Adrenal gland (tissue), 9 donors: ENCODE measurements at regions not wholly inside any gene's neighbourhood (a gene's known extent, or its start where the extent isn't known, plus 50 kb on each side); places are given as distances from the start of the nearest gene placed in this dataset.
A peak's percentile ranks its signal among the peaks of the same experiment; 100 is the strongest.

Source experiments
- DNase-seq, 7 donors: peaks; one replicate each; pipeline ENCODE4 v3.0.0-alpha.2; 2019 to 2020
- H3K27ac ChIP-seq, 5 donors: fragments of 200-600 bp; sonication (generic) in 4 of 5; 1 replicate in 3 of 5; 2 replicates in 2 of 5; pipeline versions ENCODE4 v1.5.1 to v1.8.0; 2016 to 2020; ENCODE audit warnings: mild to moderate bottlenecking in 1 of 5
- H3K27me3 ChIP-seq: fragments of 200-600 bp; 2 replicates; pipeline ENCODE4 v1.8.0; 2021
- H3K36me3 ChIP-seq, 2 donors: fragments of 200-600 bp; replicated peaks in 1 of 2; 1 replicate in 1 of 2; 2 replicates in 1 of 2; pipeline versions ENCODE4 v1.5.1 to v1.8.0; 2018 to 2022
- H3K4me1 ChIP-seq, 2 donors: fragments of 200-600 bp; replicated peaks in 1 of 2; 1 replicate in 1 of 2; 2 replicates in 1 of 2; pipeline versions ENCODE4 v1.5.1 to v1.8.0; 2018 to 2021
- H3K4me3 ChIP-seq, 4 donors: fragments of 200-600 bp; sonication (generic) in 3 of 4; one replicate each; pipeline ENCODE4 v1.5.1; 2016 to 2018
- H3K9me3 ChIP-seq, 3 donors: fragments of 200-600 bp; sonication (generic) in 1 of 3; replicated peaks in 1 of 3; 1 replicate in 2 of 3; 2 replicates in 1 of 3; pipeline versions ENCODE4 v1.5.1 to v1.8.0; 2016 to 2021
- CTCF ChIP-seq, 6 experiments: fragments of 450-650 bp in 4 of 6; fragments of 200-600 bp in 2 of 6; sonication (generic) in 1 of 6; IDR thresholded peaks; 1 replicate in 5 of 6; 2 replicates in 1 of 6; pipeline versions ENCODE4 v1.5.1 to v1.8.0; 2016 to 2021; ENCODE audit warnings: antibody characterized with exemption in 6 of 6, mild to moderate bottlenecking in 2 of 6, moderate library complexity in 1 of 6
- POLR2A ChIP-seq, 2 donors: fragments of 450-650 bp; IDR thresholded peaks; one replicate each; pipeline ENCODE4 v1.6.1; 2017; ENCODE audit warnings: antibody characterized with exemption in 2 of 2, mild to moderate bottlenecking in 2 of 2, moderate library complexity in 1 of 2
- WGBS, 4 donors: extraction: QIAGEN DNeasy Blood & Tissue Kit in 2 of 4; methylation state at CpG; one replicate each; pipeline versions ENCODE4 v1.1.5 to v1.1.7; 2013 to 2017; 5-methylcytosine and 5-hydroxymethylcytosine counted together
- intact Hi-C, 2 donors: fragments of 100-400 bp; cut with DNase I; formaldehyde crosslinking; loops; one replicate each; pipeline versions ENCODE4 v1.14.1 to v1.15.0; 2022 to 2023
- donor health status: healthy with polysubstance abuse.
- donor health status: Bipolar disorder and iron deficiency.
- donor health status: DM: yes; HTN: yes; CAD: no.
- donor health status: DM: no; HTN: no; CAD: no.
- donor health status: DM: no; HTN: no; CAD: no.

- Histone ChIP-seq H3K27ac (no peak overlapping the region), H3K4me3 (no peak overlapping the region), H3K4me1 (no peaks in the 10 kb centered on the region), H3K36me3 (no peaks in the 10 kb centered on the region), H3K9me3 (no peaks in the 10 kb centered on the region), H3K27me3 (no peaks in the 10 kb centered on the region)
- DNase-seq = no peak
- TF ChIP-seq CTCF (IDR thresholded peaks at IDR 0.05) = no peak
- TF ChIP-seq POLR2A (IDR thresholded peaks at IDR 0.05) = no peak
- WGBS, 4 donors = 77 to 95% (median 84%) methylated on average over 1 of the region's 1 CpG
- intact Hi-C loops = no loop called here
These were observed 588.7 kb downstream of the UTRN start for GRCh38 chr6:144873623-144874378.

DNA sequence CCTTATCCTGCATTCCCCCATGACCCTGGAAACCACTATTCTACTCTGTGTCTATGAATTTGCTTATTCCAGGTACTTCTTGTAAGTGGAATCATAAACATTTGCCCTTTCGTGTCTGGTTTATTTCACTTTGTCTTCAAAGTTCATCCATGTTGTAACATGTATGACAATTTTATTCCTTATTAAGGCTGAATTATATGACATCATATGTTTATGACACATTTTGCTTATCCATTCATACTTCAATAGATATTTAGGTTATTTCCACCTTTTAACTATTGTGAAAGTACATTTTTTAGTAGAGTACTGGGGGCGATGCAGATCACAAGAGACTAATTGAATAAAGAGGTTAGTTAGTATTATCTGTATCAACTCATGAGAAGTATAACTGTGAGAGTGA lies 591.6 kb downstream of the UTRN start:
- Histone ChIP-seq H3K27me3 (no peaks in the 10 kb centered on the region), H3K4me3 (no peak overlapping the region), H3K36me3 (no peaks in the 10 kb centered on the region), H3K27ac (no peak overlapping the region), H3K4me1 (no peaks in the 10 kb centered on the region), H3K9me3 (no peaks in the 10 kb centered on the region)
- DNase-seq = no peak
- no peak for TF ChIP-seq POLR2A (IDR thresholded peaks at IDR 0.05)
- TF ChIP-seq CTCF (IDR thresholded peaks at IDR 0.05) = no peak
- WGBS, 4 donors = 91 to 97% (median 92%) methylated on average over 2 of the region's 2 CpGs
- intact Hi-C loops = no loop called here

GRCh38 chr6:144877118-144877517 lies 592.0 kb downstream of the UTRN start:
- intact Hi-C loops = no loop called here
- no peak for TF ChIP-seq CTCF (IDR thresholded peaks at IDR 0.05)
- no peak for TF ChIP-seq POLR2A (IDR thresholded peaks at IDR 0.05)
- Histone ChIP-seq H3K9me3 (no peaks in the 10 kb centered on the region), H3K27me3 (no peaks in the 10 kb centered on the region), H3K4me3 (no peak overlapping the region), H3K4me1 (no peaks in the 10 kb centered on the region), H3K27ac (no peak overlapping the region), H3K36me3 (no peaks in the 10 kb centered on the region)
- WGBS, 4 donors = 47 to 74% (median 58%) methylated on average over 1 of the region's 1 CpG
- DNase-seq = no peak

GRCh38 chr6:144878577-144878976 lies 593.4 kb downstream of the UTRN start:
- Histone ChIP-seq H3K36me3 (no peaks in the 10 kb centered on the region), H3K27ac (no peak overlapping the region), H3K27me3 (no peaks in the 10 kb centered on the region), H3K4me1 (no peaks in the 10 kb centered on the region), H3K9me3 (no peaks in the 10 kb centered on the region), H3K4me3 (no peak overlapping the region)
- TF ChIP-seq CTCF (IDR thresholded peaks at IDR 0.05) (no peak), POLR2A (IDR thresholded peaks at IDR 0.05) (no peak)
- WGBS, 4 donors = 42 to 65% (median 56%) methylated on average over 5 of the region's 5 CpGs
- intact Hi-C loops = no loop called here
- DNase-seq = peak in 1 of 7 donors; percentile 78
